ENCODE measurements at regions not wholly inside any gene's neighbourhood (a gene's known extent, or its start where the extent isn't known, plus 50 kb on each side); places are given as distances from the start of the nearest gene placed in this dataset.

GRCh38 chr12:102539651-102540553 is 59.5 kb upstream of the IGF1 start:
- DNase-seq = no peak

DNA sequence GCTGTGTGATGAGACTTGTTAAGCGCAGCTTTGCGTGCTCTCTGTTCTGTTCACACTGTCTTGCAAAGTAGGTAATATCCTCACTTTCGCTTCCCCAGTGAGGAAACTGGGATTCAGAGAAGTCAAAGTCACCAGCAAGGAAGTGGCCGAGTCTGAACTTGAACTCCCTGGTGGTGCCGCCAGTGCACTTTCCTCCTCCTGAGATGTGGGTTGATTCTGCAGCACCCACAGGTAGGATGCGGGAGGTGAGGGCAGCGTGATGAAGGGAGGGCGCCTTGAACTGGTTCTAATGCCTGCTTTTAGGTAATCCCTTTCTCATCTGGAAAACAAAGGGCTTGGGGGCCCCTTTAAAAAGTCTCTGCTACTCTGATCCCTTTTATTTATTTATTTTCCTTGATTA is 54.9 kb upstream of the IGF1 start:
- DNase-seq = no peak

GRCh38 chr12:102534899-102535298 is 54.5 kb upstream of the IGF1 start:
- DNase-seq = no peak

DNA sequence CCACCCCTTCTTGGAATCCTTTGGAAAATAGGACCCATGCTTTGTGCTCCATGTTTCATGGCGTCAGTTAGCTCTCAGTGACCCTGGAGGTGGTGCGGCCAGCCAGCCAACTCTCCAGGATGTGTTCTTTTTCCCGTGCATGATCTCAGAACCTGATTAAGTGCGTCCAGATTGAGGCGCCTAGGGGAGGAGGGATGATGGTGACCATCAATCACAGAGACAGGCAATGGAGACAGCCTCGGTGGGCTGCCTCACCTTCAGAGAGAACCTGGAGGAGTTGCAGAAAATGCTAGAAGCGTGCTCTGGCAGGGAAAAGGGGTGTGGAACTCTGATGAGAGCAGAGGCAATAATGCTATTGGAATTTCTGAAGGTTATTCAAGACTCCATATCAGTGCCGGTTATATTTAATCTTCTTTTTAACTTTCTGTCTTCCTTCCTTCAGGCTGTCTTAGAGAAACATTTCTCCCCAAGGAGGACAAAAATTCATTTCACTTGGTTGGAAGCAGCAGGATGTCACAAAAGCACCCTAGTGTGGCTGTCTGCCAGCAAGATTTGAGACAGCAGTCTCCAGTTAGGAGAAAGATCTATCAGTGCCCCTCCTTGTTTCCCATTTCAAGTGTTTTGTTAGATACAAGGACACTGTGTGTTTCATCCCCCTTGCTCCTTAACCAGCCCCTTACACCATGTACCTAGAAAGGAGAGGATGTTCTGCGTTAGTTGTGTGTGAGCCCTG is 53.3 kb upstream of the IGF1 start:
- no peak for DNase-seq
